GM23338 (cell line): ENCODE measurements at regions not wholly inside any gene's neighbourhood (a gene's known extent, or its start where the extent isn't known, plus 50 kb on each side); places are given as distances from the start of the nearest gene placed in this dataset.

Experiments
- ATAC-seq: fragments of 200-7000 bp; cut with Tn5 transposase; 3 replicates; pipeline ENCODE4 v1.9.1; 2020
- DNase-seq: peaks from one replicate; pipeline ENCODE4 v3.0.0-alpha.2; 2015; ENCODE audit warnings: low spot score
- H2AFZ ChIP-seq: fragments of 200-600 bp; sonication (generic); 2 replicates; pipeline ENCODE4 v1.8.0; 2016; ENCODE audit warnings: antibody characterized with exemption, mild to moderate bottlenecking, moderate library complexity
- H3F3A ChIP-seq: fragments of 200-600 bp; sonication (generic); replicated peaks from 2 replicates; pipeline ENCODE4 v1.8.0; 2017; ENCODE audit warnings: antibody characterized with exemption, mixed run types, low read depth
- H3K27ac ChIP-seq: fragments of 200-600 bp; sonication (generic); 2 replicates; pipeline ENCODE4 v1.6.1; 2016; ENCODE audit warnings: low read depth
- H3K27me3 ChIP-seq: fragments of 200-600 bp; sonication (generic); 2 replicates; pipeline ENCODE4 v1.8.0; 2016; ENCODE audit warnings: mild to moderate bottlenecking, mixed run types, moderate library complexity; ENCODE audit not compliant: insufficient read depth
- H3K36me3 ChIP-seq: fragments of 200-600 bp; sonication (generic); 2 replicates; pipeline ENCODE4 v1.8.0; 2016; ENCODE audit warnings: mild to moderate bottlenecking; ENCODE audit not compliant: insufficient read depth
- H3K4me1 ChIP-seq: fragments of 200-600 bp; sonication (generic); 2 replicates; pipeline ENCODE4 v1.8.0; 2016; ENCODE audit warnings: mild to moderate bottlenecking, moderate library complexity; ENCODE audit not compliant: insufficient read depth
- H3K4me2 ChIP-seq: fragments of 200-600 bp; sonication (generic); 2 replicates; pipeline ENCODE4 v1.7.1; 2017; ENCODE audit warnings: mixed run types
- H3K4me3 ChIP-seq: fragments of 200-600 bp; sonication (generic); 2 replicates; pipeline ENCODE4 v1.6.1; 2016; ENCODE audit warnings: mixed run types
- H3K79me2 ChIP-seq: fragments of 200-600 bp; sonication (generic); replicated peaks from 2 replicates; pipeline ENCODE4 v1.8.0; 2017; ENCODE audit warnings: mild to moderate bottlenecking; ENCODE audit not compliant: insufficient read depth
- H3K9me2 ChIP-seq: fragments of 200-600 bp; sonication (generic); 2 replicates; pipeline ENCODE4 v1.8.0; 2017; ENCODE audit not compliant: insufficient read depth
- H4K20me1 ChIP-seq: fragments of 200-600 bp; sonication (generic); replicated peaks from 2 replicates; pipeline ENCODE4 v1.8.0; 2017; ENCODE audit warnings: mild to moderate bottlenecking; ENCODE audit not compliant: insufficient read depth
- H3K27ac Mint-ChIP-seq: 2 replicates; pipeline ENCODE4 v1.8.0; 2020; ENCODE audit warnings: inconsistent platforms, mild to moderate bottlenecking, moderate library complexity, mixed read lengths
- H3K27me3 Mint-ChIP-seq: 3 replicates; pipeline ENCODE4 v1.8.0; 2022; ENCODE audit warnings: low read depth, mild to moderate bottlenecking, moderate library complexity, mixed read lengths, inconsistent platforms; ENCODE audit not compliant: insufficient read depth, poor library complexity
- H3K36me3 Mint-ChIP-seq: 3 replicates; pipeline ENCODE4 v1.8.0; 2021; ENCODE audit warnings: low read depth, mild to moderate bottlenecking, inconsistent platforms, moderate library complexity, mixed read lengths
- H3K4me1 Mint-ChIP-seq: 3 replicates; pipeline ENCODE4 v1.8.0; 2020; ENCODE audit warnings: mild to moderate bottlenecking, inconsistent platforms, mixed read lengths
- H3K4me3 Mint-ChIP-seq: 3 replicates; pipeline ENCODE4 v1.8.0; 2021; ENCODE audit warnings: moderate library complexity, mild to moderate bottlenecking, inconsistent platforms, mixed read lengths
- H3K9me3 Mint-ChIP-seq: 3 replicates; pipeline ENCODE4 v1.8.0; 2020; ENCODE audit warnings: moderate library complexity, mild to moderate bottlenecking, inconsistent platforms, mixed read lengths
- CREB1 ChIP-seq: fragments of 250-450 bp; sonication (Bioruptor Pico); IDR thresholded peaks from 2 replicates; pipeline ENCODE4 v1.5.0; 2020; ENCODE audit warnings: low read depth, mild to moderate bottlenecking, moderate library complexity
- CTCF ChIP-seq, 2 experiments: fragments of 200-600 bp in 1 of 2; sonication (generic) in 1 of 2; conservative IDR thresholded peaks; 2 replicates each; pipeline versions ENCODE4 v1.5.1 to v1.6.1; 2016 to 2017; ENCODE audit warnings: antibody characterized with exemption in 2 of 2, low read depth in 2 of 2, mild to moderate bottlenecking in 2 of 2, moderate library complexity in 1 of 2
- ETS1 ChIP-seq: IDR thresholded peaks from 2 replicates; pipeline ENCODE4 v1.6.1; 2016; ENCODE audit warnings: antibody characterized with exemption
- EZH2 ChIP-seq: fragments of 200-600 bp; sonication (generic); IDR thresholded peaks from one replicate; pipeline ENCODE4 v1.8.0; 2017; ENCODE audit warnings: antibody characterized with exemption, mild to moderate bottlenecking, low read depth; ENCODE audit not compliant: unreplicated experiment
- EZH2phosphoT487 ChIP-seq: fragments of 200-600 bp; sonication (generic); IDR thresholded peaks from one replicate; pipeline ENCODE4 v1.8.1; 2018; ENCODE audit warnings: antibody characterized with exemption; ENCODE audit not compliant: unreplicated experiment
- JUNB ChIP-seq: IDR thresholded peaks from one replicate; pipeline ENCODE4 v1.6.1; 2016; ENCODE audit warnings: antibody characterized with exemption; ENCODE audit not compliant: unreplicated experiment
- NANOG ChIP-seq: IDR thresholded peaks from 2 replicates; pipeline ENCODE4 v1.6.1; 2016; ENCODE audit warnings: antibody characterized with exemption, borderline replicate concordance
- POLR2AphosphoS5 ChIP-seq: IDR thresholded peaks from 2 replicates; pipeline ENCODE4 v1.6.1; 2016; ENCODE audit warnings: antibody characterized with exemption, low read depth
- REST ChIP-seq: IDR thresholded peaks from one replicate; pipeline ENCODE4 v1.6.1; 2018; ENCODE audit warnings: antibody characterized with exemption; ENCODE audit not compliant: unreplicated experiment
- STAT1 ChIP-seq: IDR thresholded peaks from one replicate; pipeline ENCODE4 v1.6.1; 2016; ENCODE audit warnings: antibody characterized with exemption; ENCODE audit not compliant: unreplicated experiment
- ZNF114 ChIP-seq: fragments of 250-450 bp; sonication (Bioruptor Pico); IDR thresholded peaks from 2 replicates; pipeline ENCODE4 v1.5.0; 2020; ENCODE audit warnings: mild to moderate bottlenecking, moderate library complexity
- ZNF331 ChIP-seq: fragments of 250-450 bp; sonication (Bioruptor Pico); IDR thresholded peaks from 2 replicates; pipeline ENCODE4 v1.5.0; 2020; ENCODE audit warnings: low read depth, mild to moderate bottlenecking, moderate library complexity
- ZNF462 ChIP-seq: fragments of 250-450 bp; sonication (Bioruptor Pico); IDR thresholded peaks from 2 replicates; pipeline ENCODE4 v1.5.0; 2020; ENCODE audit warnings: mild to moderate bottlenecking, moderate library complexity

- Mint-ChIP-seq H3K4me1 (peaks cover 3% of the 10 kb centered on the region; the same call in 1 of the 3 replicates), H3K36me3 (no peaks in the 10 kb centered on the region), H3K4me3 (no peak overlapping the region), H3K27ac (no peak overlapping the region), H3K9me3 (peaks cover 3% of the 10 kb centered on the region; the same call in 1 of the 3 replicates), H3K27me3 (peaks cover 6% of the 10 kb centered on the region)
- H2AFZ ChIP-seq = no peak overlapping the region
- H3K4me3 ChIP-seq = no peak overlapping the region
- no peaks in the 10 kb centered on the region for H3K79me2 ChIP-seq
- H3K36me3 ChIP-seq = no peaks in the 10 kb centered on the region
- DNase-seq = no peak
- ATAC-seq = no peak
- 0 out of 2 replicates have a peak, but pooled peaks cover 8% of the 10 kb centered on the region for H3K9me2 ChIP-seq
- TF ChIP-seq CTCF (conservative IDR thresholded peaks at IDR 0.05; ENCODE audit: low read depth in 2 of 2) (no peak), EZH2 (no peak), NANOG (no peak), EZH2phosphoT487 (no peak), POLR2AphosphoS5 (no peak), STAT1 (no peak), CREB1 (CRISPR knock-in tag) (no peak), JUNB (no peak), REST (no peak), ZNF462 (CRISPR knock-in tag) (no peak), ZNF331 (no peak), ZNF114 (CRISPR knock-in tag) (no peak), ETS1 (no peak)
- H3K27ac ChIP-seq = no peak overlapping the region
- no peaks in the 10 kb centered on the region for H3K4me1 ChIP-seq
- no peaks in the 10 kb centered on the region for H4K20me1 ChIP-seq
- H3F3A ChIP-seq = no peaks in the 10 kb centered on the region
- H3K4me2 ChIP-seq = no peak overlapping the region
- no peaks in the 10 kb centered on the region for H3K27me3 ChIP-seq
Observed at GRCh38 chr2:236785611-236786057, 216.0 kb downstream of the ACKR3 start.
